ENCODE measurements at regions not wholly inside any gene's neighbourhood (a gene's known extent, or its start where the extent isn't known, plus 50 kb on each side); places are given as distances from the start of the nearest gene placed in this dataset.

DNA sequence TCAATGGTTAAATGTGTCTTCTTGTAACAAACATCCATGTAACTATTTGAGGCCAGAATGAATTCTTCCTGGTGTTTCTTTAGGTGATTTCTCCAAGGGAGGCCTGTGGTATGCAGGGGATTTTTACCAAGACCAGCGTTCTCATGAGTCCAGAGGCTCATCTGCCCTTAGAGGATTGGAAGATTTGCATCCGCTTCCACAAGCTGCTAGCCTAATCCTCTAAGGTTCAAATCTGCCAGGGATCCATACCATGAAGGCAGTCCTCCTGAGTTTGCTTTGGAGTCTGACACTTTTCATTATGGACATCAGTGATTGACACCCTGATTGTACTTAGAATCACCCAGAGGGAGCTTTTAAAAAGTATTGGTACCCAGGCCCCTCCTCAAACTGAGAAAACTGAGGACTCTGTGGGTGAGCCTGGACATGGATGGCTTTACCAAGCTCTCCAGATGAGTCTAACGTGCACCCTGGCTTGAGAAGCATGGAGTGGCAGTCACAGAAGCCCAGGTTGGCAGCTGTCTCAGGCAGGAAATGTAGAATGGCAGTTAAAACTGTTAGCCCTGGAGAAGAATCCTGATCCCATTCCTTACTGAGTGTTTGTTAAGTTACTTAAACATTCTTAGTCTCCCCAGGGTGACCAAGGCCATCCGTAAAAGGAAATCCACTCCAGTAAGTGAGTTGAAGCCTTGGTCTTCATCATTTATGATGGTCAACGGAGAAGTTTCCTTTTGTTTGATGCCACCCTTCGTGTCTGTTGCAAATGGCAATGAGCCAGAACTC lies 95.3 kb upstream of the RMDN2 start:
- no peak for ATAC-seq
- 37 to 39% methylated on average over 6 of the region's 6 CpGs for WGBS, 2 donors
- no peak for DNase-seq
- peaks cover 0 to 54% (median 39%) of the 10 kb centered on the region in 9 donors for H3K4me1 ChIP-seq
- H3K36me3 ChIP-seq, result no peaks in the 10 kb centered on the region
- H3K27me3 ChIP-seq, result no peaks in the 10 kb centered on the region
- H3K4me3 ChIP-seq, result no peak overlapping the region
- TF ChIP-seq, protein P1, sequence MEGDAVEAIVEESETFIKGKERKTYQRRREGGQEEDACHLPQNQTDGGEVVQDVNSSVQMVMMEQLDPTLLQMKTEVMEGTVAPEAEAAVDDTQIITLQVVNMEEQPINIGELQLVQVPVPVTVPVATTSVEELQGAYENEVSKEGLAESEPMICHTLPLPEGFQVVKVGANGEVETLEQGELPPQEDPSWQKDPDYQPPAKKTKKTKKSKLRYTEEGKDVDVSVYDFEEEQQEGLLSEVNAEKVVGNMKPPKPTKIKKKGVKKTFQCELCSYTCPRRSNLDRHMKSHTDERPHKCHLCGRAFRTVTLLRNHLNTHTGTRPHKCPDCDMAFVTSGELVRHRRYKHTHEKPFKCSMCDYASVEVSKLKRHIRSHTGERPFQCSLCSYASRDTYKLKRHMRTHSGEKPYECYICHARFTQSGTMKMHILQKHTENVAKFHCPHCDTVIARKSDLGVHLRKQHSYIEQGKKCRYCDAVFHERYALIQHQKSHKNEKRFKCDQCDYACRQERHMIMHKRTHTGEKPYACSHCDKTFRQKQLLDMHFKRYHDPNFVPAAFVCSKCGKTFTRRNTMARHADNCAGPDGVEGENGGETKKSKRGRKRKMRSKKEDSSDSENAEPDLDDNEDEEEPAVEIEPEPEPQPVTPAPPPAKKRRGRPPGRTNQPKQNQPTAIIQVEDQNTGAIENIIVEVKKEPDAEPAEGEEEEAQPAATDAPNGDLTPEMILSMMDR (IDR thresholded peaks at IDR 0.05), result no peak
- intact Hi-C loops (cut with DNase I), result loop anchor here (2.0 to 10.0 kb wide), 10 partner anchors 45 to 433 kb away; partner anchors contain the start of gene CDC42EP3 (in 5 of the 10)
- peak overlapping the region in 7 of 10 donors; percentile 41 to 84 (median 75) for H3K27ac ChIP-seq
- no peaks in the 10 kb centered on the region for H3K9me3 ChIP-seq

DNA sequence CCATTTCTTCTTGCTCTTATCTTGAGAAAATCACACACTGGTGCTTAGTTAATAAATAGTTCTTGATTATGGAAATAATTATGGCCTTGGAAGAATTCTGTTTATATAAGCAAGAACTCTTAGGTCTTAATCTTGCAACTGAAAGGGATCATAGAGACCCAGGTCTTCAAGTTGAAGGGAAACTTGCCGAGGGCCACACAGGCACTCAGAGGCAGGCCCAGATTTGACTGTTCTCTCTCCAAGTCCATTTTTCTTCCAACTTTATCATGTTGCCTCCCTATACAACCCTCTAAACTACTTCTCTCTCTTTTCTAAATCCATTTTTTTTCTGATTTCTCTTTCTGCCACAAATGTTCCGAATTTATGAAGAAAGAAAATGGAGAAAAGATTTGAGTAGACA lies 94.5 kb upstream of the RMDN2 start:
- H3K4me1 ChIP-seq, result peaks cover 0 to 54% (median 39%) of the 10 kb centered on the region in 9 donors
- H3K36me3 ChIP-seq, result no peaks in the 10 kb centered on the region
- H3K9me3 ChIP-seq, result no peaks in the 10 kb centered on the region
- DNase-seq (no peak), ATAC-seq (no peak)
- TF ChIP-seq, protein P1 (IDR thresholded peaks at IDR 0.05), result no peak
- intact Hi-C loops (cut with DNase I), result loop anchor here in 9 of 10 donors (2.0 to 10.0 kb wide), 7 partner anchors 44 to 433 kb away; partner anchors contain the start of gene CDC42EP3 (in 1 of the 9)
- no peaks in the 10 kb centered on the region for H3K27me3 ChIP-seq
- H3K27ac ChIP-seq, result peak overlapping the region in 8 of 10 donors; percentile 38 to 84 (median 74)
- WGBS, 2 donors, result 87 to 90% methylated on average over 2 of the region's 2 CpGs
- no peak overlapping the region for H3K4me3 ChIP-seq

DNA sequence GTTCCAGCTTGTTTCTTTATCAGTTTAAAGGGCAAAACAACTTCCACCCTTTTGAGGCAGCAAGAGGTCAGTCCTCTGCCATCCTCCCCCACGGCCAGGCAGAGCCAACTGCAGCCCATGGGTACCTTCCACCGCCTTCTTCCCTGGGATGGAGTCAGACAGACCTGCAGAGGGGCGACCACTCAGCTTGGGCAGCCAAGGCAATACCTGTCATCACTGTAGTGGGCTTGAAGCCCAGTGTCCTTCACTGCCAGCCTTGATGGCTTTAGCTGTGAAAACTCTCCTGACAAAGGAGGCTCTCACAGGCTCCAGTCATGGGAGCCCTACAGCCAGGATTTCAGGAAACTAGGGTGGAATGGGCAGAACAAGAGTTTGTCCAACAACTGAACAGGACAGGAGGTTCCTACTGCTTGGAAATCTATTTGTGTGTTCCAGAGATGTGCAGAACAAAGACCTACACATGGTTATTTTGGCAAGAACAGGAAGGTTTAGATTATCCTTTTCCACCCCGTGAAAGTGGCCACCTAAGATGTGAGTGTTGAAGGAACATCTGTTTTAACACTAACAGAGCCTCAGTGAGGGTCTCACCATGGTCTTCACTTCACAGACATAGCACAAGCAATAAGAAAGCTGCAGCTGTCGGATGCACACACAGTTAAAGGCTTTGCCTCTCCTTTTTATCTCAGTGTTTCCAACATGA lies 93.9 kb upstream of the RMDN2 start:
- TF ChIP-seq, protein P1 (IDR thresholded peaks at IDR 0.05), result no peak
- no peak overlapping the region for H3K4me3 ChIP-seq
- WGBS, 2 donors, result 51 to 66% methylated on average over 5 of the region's 5 CpGs
- peak overlapping the region in 8 of 10 donors; percentile 38 to 84 (median 74) for H3K27ac ChIP-seq
- H3K36me3 ChIP-seq, result no peaks in the 10 kb centered on the region
- ATAC-seq (peak; percentile 31 to 89 (median 64)), DNase-seq (peak; percentile 51 to 54)
- peaks cover 0 to 54% (median 39%) of the 10 kb centered on the region in 9 donors for H3K4me1 ChIP-seq
- no peaks in the 10 kb centered on the region for H3K9me3 ChIP-seq
- H3K27me3 ChIP-seq, result no peaks in the 10 kb centered on the region
- intact Hi-C loops (cut with DNase I), result loop anchor here in 9 of 10 donors (2.0 to 10.0 kb wide), 7 partner anchors 44 to 434 kb away; partner anchors contain the start of gene CDC42EP3 (in 1 of the 9)

DNA sequence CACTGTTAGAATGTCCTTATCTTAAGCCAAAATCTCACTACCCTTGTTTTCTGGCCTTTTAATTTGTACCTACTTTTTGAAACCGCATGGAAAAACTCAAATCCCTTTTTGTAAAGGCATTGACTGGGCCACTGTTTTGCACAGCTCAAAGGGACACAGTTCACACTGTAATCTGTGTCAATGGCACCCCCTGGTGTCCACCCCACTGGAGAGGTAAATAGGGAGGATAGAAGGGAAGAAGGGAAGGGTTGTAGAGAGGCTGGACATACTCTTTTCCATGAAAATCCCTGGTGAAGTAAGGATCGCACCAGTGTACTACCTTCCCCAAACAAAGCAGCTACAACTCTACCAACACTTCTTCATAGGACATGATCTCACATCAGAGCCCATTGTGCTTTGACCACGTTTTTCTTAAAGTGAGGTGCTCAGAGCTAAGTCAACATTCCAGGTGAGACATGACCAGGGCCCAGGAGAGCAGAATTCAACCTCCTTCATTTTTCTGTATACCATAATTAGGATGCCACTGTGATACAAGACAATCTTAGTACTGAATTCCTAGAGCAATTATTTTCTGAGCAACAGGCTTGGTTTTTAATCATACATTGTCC lies 92.4 kb upstream of the RMDN2 start:
- Histone ChIP-seq H3K27ac (peak overlapping the region in 4 of 10 donors; percentile 75 to 84 (median 81)), H3K36me3 (no peaks in the 10 kb centered on the region), H3K9me3 (no peaks in the 10 kb centered on the region), H3K27me3 (no peaks in the 10 kb centered on the region), H3K4me1 (peaks cover 0 to 51% (median 38%) of the 10 kb centered on the region in 9 donors), H3K4me3 (no peak overlapping the region)
- intact Hi-C loops (cut with DNase I), result loop anchor here in 9 of 10 donors (1.0 to 10.0 kb wide), 13 partner anchors 44 to 436 kb away; partner anchors contain the start of gene CDC42EP3 (in 3 of the 9)
- peak; percentile 81 to 90 for DNase-seq
- TF ChIP-seq, protein P1 (IDR thresholded peaks at IDR 0.05), result peak; percentile 49 to 86 (median 80)
- 40 to 41% methylated on average over 3 of the region's 3 CpGs for WGBS, 2 donors
- peak; percentile 62 to 89 (median 82) for ATAC-seq

All from heart right ventricle (tissue), 16 donors.